Thyroid gland (tissue), 4 donors: ENCODE measurements at regions not wholly inside any gene's neighbourhood (a gene's known extent, or its start where the extent isn't known, plus 50 kb on each side); places are given as distances from the start of the nearest gene placed in this dataset.

ENCODE experiments used
- CTCF ChIP-seq, 6 experiments: fragments of 200-600 bp in 3 of 6; fragments of 450-650 bp in 3 of 6; sonication (generic) in 3 of 6; IDR thresholded peaks; one replicate each; pipeline ENCODE4 v1.5.1; 2016 to 2019; ENCODE audit warnings: antibody characterized with exemption in 6 of 6, mild to moderate bottlenecking in 2 of 6, inconsistent platforms in 1 of 6, moderate library complexity in 1 of 6
- POLR2A ChIP-seq, 2 donors: fragments of 450-650 bp; IDR thresholded peaks; one replicate each; pipeline ENCODE4 v1.6.1; 2017; ENCODE audit warnings: antibody characterized with exemption in 2 of 2, mild to moderate bottlenecking in 2 of 2, moderate library complexity in 1 of 2

DNA sequence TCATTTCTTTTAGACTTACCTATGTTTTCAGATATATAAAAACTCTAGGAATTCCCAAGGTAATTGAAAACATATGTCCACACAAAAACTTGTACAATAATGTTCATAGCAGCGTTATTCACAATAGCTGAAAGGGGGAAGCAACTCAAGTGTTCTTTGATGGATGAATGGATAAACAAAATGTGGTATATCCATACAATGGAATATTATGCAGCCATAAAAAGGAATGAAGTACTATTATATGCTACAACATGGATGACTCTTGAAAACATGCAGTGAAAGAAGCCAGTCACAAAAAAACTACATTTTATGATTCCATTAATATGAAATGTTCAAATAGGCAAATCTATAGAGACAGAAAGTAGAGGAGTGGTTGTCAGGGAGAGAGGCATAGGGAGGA, 62.2 kb upstream of the WDR26 start:
- TF ChIP-seq CTCF (IDR thresholded peaks at IDR 0.05): no peak
- TF ChIP-seq POLR2A (IDR thresholded peaks at IDR 0.05): no peak
